Right atrium auricular region (tissue), 2 donors: ENCODE measurements at regions not wholly inside any gene's neighbourhood (a gene's known extent, or its start where the extent isn't known, plus 50 kb on each side); places are given as distances from the start of the nearest gene placed in this dataset.

Experiments used
- DNase-seq: peaks from one replicate; pipeline ENCODE4 v3.0.0-alpha.2; 2019; ENCODE audit warnings: low spot score
- H3K27ac ChIP-seq, 2 donors: fragments of 200-600 bp; sonication (generic); 1 replicate in 1 of 2; 2 replicates in 1 of 2; pipeline ENCODE4 v1.5.1; 2016 to 2019
- H3K27me3 ChIP-seq, 2 donors: fragments of 200-600 bp; sonication (generic); one replicate each; pipeline versions ENCODE4 v1.5.1 to v1.6.0; 2017 to 2019
- H3K36me3 ChIP-seq: fragments of 200-600 bp; sonication (generic); one replicate; pipeline ENCODE4 v1.5.1; 2016
- H3K4me1 ChIP-seq, 2 donors: fragments of 200-600 bp; sonication (generic); one replicate each; pipeline versions ENCODE4 v1.5.1 to v1.6.0; 2017 to 2019
- H3K4me3 ChIP-seq, 2 donors: fragments of 200-600 bp; sonication (generic); 1 replicate in 1 of 2; 2 replicates in 1 of 2; pipeline ENCODE4 v1.5.1; 2017 to 2019; ENCODE audit warnings: mild to moderate bottlenecking in 1 of 2, moderate library complexity in 1 of 2
- H3K9me3 ChIP-seq, 2 donors: fragments of 200-600 bp; sonication (generic); one replicate each; pipeline ENCODE4 v1.5.1; 2019
- TF ChIP-seq, protein P1 (sequence below), 2 donors: fragments of 200-600 bp; sonication (generic); IDR thresholded peaks; one replicate each; pipeline ENCODE4 v1.5.1; 2019; ENCODE audit warnings: antibody characterized with exemption in 2 of 2

DNA sequence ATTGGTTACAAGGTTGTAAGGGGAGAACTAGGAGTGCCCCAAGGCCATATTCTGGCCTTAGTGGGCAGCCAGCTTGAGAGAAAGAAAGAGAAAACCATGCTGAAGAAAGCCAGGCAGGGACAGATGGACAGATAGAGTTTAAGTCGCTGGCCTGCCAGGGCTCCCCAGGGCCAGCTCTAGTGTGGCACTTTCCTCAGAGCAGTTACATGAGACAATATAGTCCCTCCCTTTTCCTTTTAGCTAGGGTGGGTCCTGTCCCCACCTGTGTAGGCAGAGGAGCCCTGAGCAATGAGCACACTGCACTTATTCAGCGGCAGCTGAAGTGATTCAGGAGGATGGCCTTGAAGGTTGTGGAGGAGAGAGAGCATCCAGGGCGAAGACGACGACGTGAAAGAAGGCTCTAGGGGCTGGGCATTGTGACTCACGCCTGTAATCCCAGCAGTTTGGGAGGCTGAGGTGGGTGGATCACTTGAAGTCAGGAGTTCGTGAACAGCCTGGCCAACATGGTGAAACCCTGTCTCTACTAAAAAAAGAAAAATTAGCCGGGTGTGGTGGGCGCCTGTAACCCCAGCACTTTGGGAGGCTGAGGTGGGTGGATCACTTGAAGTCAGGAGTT is 152.0 kb upstream of the SLC1A4 start:
- H3K36me3 ChIP-seq = no peaks in the 10 kb centered on the region
- no peaks in the 10 kb centered on the region for H3K27me3 ChIP-seq
- H3K4me3 ChIP-seq = no peak overlapping the region
- TF ChIP-seq, protein P1, sequence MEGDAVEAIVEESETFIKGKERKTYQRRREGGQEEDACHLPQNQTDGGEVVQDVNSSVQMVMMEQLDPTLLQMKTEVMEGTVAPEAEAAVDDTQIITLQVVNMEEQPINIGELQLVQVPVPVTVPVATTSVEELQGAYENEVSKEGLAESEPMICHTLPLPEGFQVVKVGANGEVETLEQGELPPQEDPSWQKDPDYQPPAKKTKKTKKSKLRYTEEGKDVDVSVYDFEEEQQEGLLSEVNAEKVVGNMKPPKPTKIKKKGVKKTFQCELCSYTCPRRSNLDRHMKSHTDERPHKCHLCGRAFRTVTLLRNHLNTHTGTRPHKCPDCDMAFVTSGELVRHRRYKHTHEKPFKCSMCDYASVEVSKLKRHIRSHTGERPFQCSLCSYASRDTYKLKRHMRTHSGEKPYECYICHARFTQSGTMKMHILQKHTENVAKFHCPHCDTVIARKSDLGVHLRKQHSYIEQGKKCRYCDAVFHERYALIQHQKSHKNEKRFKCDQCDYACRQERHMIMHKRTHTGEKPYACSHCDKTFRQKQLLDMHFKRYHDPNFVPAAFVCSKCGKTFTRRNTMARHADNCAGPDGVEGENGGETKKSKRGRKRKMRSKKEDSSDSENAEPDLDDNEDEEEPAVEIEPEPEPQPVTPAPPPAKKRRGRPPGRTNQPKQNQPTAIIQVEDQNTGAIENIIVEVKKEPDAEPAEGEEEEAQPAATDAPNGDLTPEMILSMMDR (IDR thresholded peaks at IDR 0.05) = no peak
- no peak overlapping the region for H3K27ac ChIP-seq
- no peak for DNase-seq
- H3K4me1 ChIP-seq = peaks cover 0 to 13% of the 10 kb centered on the region in 2 donors
- no peaks in the 10 kb centered on the region for H3K9me3 ChIP-seq

DNA sequence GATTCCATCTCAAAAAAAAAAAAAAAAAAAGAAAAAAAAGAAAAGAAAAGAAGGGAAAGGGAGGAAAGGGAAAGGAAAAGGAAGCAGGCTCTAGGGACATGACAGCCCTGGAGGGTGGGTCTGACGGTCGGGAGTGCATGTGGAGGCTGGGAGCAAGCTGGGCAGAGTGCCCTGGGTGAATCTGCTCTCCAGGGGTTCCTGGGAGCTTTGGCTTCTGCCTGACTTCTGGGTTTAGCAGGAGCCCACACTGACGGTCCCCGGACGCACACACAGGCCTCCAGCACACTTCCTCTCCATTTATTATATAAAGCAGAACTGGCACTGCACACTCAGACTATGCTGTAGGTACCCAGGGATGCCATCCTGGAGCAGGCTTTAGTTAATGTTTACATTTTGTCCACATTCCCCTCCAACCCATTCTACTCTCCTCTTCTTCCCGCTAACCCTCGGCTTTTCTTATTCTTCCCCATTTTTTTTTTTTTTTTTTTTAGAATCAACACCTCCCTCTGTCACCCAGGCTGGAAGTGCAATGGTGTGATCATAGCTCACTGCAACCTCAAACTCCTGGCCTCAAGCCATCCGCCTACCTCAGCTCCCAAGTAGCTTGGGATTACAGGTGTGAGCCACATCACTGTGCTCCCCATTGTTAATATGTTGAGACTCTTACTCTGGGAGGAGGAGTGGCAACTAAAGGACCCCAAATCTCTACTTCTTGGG is 151.1 kb upstream of the SLC1A4 start:
- H3K36me3 ChIP-seq = no peaks in the 10 kb centered on the region
- TF ChIP-seq, protein P1 (IDR thresholded peaks at IDR 0.05) = no peak
- no peak overlapping the region for H3K27ac ChIP-seq
- DNase-seq = no peak
- peaks cover 0 to 13% of the 10 kb centered on the region in 2 donors for H3K4me1 ChIP-seq
- H3K9me3 ChIP-seq = no peaks in the 10 kb centered on the region
- no peaks in the 10 kb centered on the region for H3K27me3 ChIP-seq
- H3K4me3 ChIP-seq = no peak overlapping the region

DNA sequence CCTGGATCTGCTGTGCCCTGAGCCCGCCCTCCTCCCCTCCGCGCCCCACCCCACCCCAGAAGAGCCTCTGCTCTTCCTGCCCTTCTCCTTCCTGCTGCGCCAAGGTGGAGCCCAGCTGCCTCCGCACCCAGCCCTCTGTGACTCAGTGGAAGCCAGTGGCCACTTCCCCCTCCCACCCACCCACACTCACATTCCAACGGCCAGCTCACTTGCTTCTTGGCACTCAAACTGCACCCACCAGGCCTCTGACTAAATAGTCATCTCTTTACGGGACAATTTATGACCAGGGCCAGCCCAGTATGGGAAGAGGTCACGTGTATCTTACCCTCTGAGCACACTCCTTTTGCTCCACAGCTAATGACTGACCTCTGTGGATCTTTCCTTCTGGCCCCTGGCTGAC is 150.4 kb upstream of the SLC1A4 start:
- peaks cover 0 to 13% of the 10 kb centered on the region in 2 donors for H3K4me1 ChIP-seq
- H3K4me3 ChIP-seq = no peak overlapping the region
- TF ChIP-seq, protein P1 (IDR thresholded peaks at IDR 0.05) = no peak
- no peaks in the 10 kb centered on the region for H3K27me3 ChIP-seq
- no peak for DNase-seq
- no peaks in the 10 kb centered on the region for H3K9me3 ChIP-seq
- no peak overlapping the region for H3K27ac ChIP-seq
- no peaks in the 10 kb centered on the region for H3K36me3 ChIP-seq

DNA sequence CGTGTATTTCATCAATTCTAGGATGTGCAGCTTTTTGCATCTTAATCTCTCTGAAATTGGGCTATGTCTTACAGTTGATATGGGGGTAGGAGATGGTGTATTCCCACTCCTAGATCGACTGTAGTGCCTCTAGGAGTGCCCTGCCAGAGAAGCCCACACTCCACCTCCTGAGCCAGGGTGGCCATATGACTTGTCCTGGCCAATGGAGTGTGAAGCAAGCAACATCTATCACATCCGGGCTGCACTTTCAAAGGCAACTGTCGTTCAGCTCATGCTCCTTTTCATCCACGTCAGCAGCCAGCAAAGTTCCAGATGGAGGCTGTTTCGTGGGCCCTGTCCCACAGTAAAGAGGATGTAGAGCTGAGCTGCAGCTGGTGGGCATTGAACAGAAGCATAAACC is 149.4 kb upstream of the SLC1A4 start:
- Histone ChIP-seq H3K9me3 (no peaks in the 10 kb centered on the region), H3K27me3 (no peaks in the 10 kb centered on the region), H3K4me1 (peaks cover 0 to 13% of the 10 kb centered on the region in 2 donors), H3K27ac (no peak overlapping the region), H3K4me3 (no peak overlapping the region), H3K36me3 (no peaks in the 10 kb centered on the region)
- DNase-seq = no peak
- TF ChIP-seq, protein P1 (IDR thresholded peaks at IDR 0.05) = no peak

DNA sequence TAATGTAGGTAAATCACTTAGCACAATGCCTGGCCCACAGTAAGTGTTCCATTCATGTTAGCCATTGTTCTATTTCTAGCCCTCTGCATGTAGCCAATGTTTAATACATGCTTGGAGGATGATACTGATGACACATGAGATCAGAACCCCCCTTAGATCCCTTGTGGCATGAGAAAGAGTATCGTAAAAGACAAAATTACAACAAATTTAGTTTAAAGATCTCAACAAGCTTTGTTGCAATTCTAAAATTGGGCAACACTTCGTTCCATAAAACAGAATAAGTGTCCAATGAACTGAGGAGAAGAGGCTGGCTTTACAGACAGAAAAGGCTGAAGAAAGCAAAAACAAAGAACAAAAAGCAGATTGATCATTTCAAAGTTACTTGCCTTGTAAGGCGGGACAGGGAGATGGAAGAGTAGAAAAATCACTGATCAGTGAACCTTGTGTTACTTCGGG is 148.7 kb upstream of the SLC1A4 start:
- Histone ChIP-seq H3K27ac (no peak overlapping the region), H3K4me3 (no peak overlapping the region), H3K4me1 (peaks cover 0 to 13% of the 10 kb centered on the region in 2 donors), H3K36me3 (no peaks in the 10 kb centered on the region), H3K9me3 (no peaks in the 10 kb centered on the region), H3K27me3 (no peaks in the 10 kb centered on the region)
- DNase-seq = no peak
- TF ChIP-seq, protein P1 (IDR thresholded peaks at IDR 0.05) = no peak
